Choroid plexus epithelial cell (primary cell): ENCODE measurements at regions not wholly inside any gene's neighbourhood (a gene's known extent, or its start where the extent isn't known, plus 50 kb on each side); places are given as distances from the start of the nearest gene placed in this dataset.

Source experiments
- DNase-seq: peaks from one replicate; pipeline ENCODE4 v3.0.0-alpha.2; 2010; ENCODE audit warnings: low read depth
- H3K4me3 ChIP-seq: 2 replicates; pipeline ENCODE4 v1.5.1; 2011; ENCODE audit warnings: low read depth, mild to moderate bottlenecking, control low read depth, low read length, moderate library complexity
- CTCF ChIP-seq: conservative IDR thresholded peaks from 2 replicates; pipeline ENCODE4 v1.5.1; 2011; ENCODE audit warnings: low read depth, mild to moderate bottlenecking, control low read depth, inconsistent platforms, low read length, moderate library complexity

GRCh38 chr9:91132576-91133073 lies 229.1 kb downstream of the AUH start:
- no peak for TF ChIP-seq CTCF
- no peak for DNase-seq

GRCh38 chr9:91134608-91135007 lies 227.1 kb downstream of the AUH start:
- TF ChIP-seq CTCF = no peak
- no peak for DNase-seq
- H3K4me3 ChIP-seq = no peak overlapping the region

More at GRCh38 chr9:91132576-91133073, 229.1 kb downstream of the AUH start:
- no peak overlapping the region for H3K4me3 ChIP-seq

- H3K4me3 ChIP-seq = no peak overlapping the region
- no peak for TF ChIP-seq CTCF
- DNase-seq = no peak
These were observed 224.3 kb downstream of the AUH start for GRCh38 chr9:91137391-91137790.

GRCh38 chr9:91138760-91139159 lies 223.0 kb downstream of the AUH start:
- no peak for TF ChIP-seq CTCF

GRCh38 chr9:91141407-91141965 lies 220.2 kb downstream of the AUH start:
- no peak overlapping the region for H3K4me3 ChIP-seq
- TF ChIP-seq CTCF = no peak
- DNase-seq = no peak

More at GRCh38 chr9:91138760-91139159, 223.0 kb downstream of the AUH start:
- DNase-seq = no peak
- H3K4me3 ChIP-seq = no peak overlapping the region

- no peak for TF ChIP-seq CTCF
- no peak overlapping the region for H3K4me3 ChIP-seq
- no peak for DNase-seq
These were observed 218.6 kb downstream of the AUH start for GRCh38 chr9:91143162-91143561.

GRCh38 chr9:91143642-91144041 lies 218.1 kb downstream of the AUH start:
- TF ChIP-seq CTCF = no peak
- H3K4me3 ChIP-seq = no peak overlapping the region
- DNase-seq = no peak
